Dermis blood vessel endothelial cell (primary cell): ENCODE measurements at regions not wholly inside any gene's neighbourhood (a gene's known extent, or its start where the extent isn't known, plus 50 kb on each side); places are given as distances from the start of the nearest gene placed in this dataset.
"Not testable (repeated sequence)": the region's sequence is repeated elsewhere in the genome, so short reads cannot be mapped to it uniquely, and the experiment has no call there.

Experiments
- DNase-seq: peaks from one replicate; pipeline ENCODE4 v3.0.0; 2010

- no peak for DNase-seq
Observed at GRCh38 chr1:80579055-80579454, 1221.7 kb upstream of the ADGRL2 start.

GRCh38 chr1:80566867-80567266 is 1233.9 kb upstream of the ADGRL2 start:
- DNase-seq = no peak

GRCh38 chr1:80566123-80566522 is 1234.6 kb upstream of the ADGRL2 start:
- DNase-seq = no peak

- DNase-seq = no peak
Observed at GRCh38 chr1:80565406-80565805, 1235.3 kb upstream of the ADGRL2 start.

- no peak for DNase-seq
Observed at GRCh38 chr1:80542231-80542630, 1258.5 kb upstream of the ADGRL2 start.

GRCh38 chr1:80540596-80540995 is 1260.1 kb upstream of the ADGRL2 start:
- DNase-seq = no peak

GRCh38 chr1:80540149-80540548 is 1260.6 kb upstream of the ADGRL2 start:
- no peak for DNase-seq

- not testable (repeated sequence) for DNase-seq
Observed at GRCh38 chr1:80539298-80539697, 1261.4 kb upstream of the ADGRL2 start.

- DNase-seq = no peak
Observed at GRCh38 chr1:80536461-80536860, 1264.3 kb upstream of the ADGRL2 start.

GRCh38 chr1:80535466-80535865 is 1265.3 kb upstream of the ADGRL2 start:
- DNase-seq = no peak

GRCh38 chr1:80534606-80535360 is 1266.0 kb upstream of the ADGRL2 start:
- no peak for DNase-seq

- no peak for DNase-seq
Observed at GRCh38 chr1:80533775-80534334, 1266.9 kb upstream of the ADGRL2 start.

GRCh38 chr1:80533093-80533492 is 1267.6 kb upstream of the ADGRL2 start:
- DNase-seq = no peak

- no peak for DNase-seq
Observed at GRCh38 chr1:80531182-80531581, 1269.6 kb upstream of the ADGRL2 start.

- no peak for DNase-seq
Observed at GRCh38 chr1:80529546-80529945, 1271.2 kb upstream of the ADGRL2 start.

- DNase-seq = no peak
Observed at GRCh38 chr1:80523861-80524260, 1276.9 kb upstream of the ADGRL2 start.

- DNase-seq = not testable (repeated sequence)
Observed at GRCh38 chr1:80523071-80523470, 1277.7 kb upstream of the ADGRL2 start.

GRCh38 chr1:80520949-80521348 is 1279.8 kb upstream of the ADGRL2 start:
- DNase-seq = no peak

GRCh38 chr1:80517062-80517461 is 1283.7 kb upstream of the ADGRL2 start:
- DNase-seq = no peak

- no peak for DNase-seq
Observed at GRCh38 chr1:80509965-80510522, 1290.7 kb upstream of the ADGRL2 start.

GRCh38 chr1:80506216-80506615 is 1294.5 kb upstream of the ADGRL2 start:
- no peak for DNase-seq

GRCh38 chr1:80498673-80499072 is 1302.1 kb upstream of the ADGRL2 start:
- DNase-seq = no peak

GRCh38 chr1:80495806-80496205 is 1304.9 kb upstream of the ADGRL2 start:
- no peak for DNase-seq

- DNase-seq = no peak
Observed at GRCh38 chr1:80472145-80472544, 1328.6 kb upstream of the ADGRL2 start.
